HepG2 (cell line): ENCODE measurements at regions not wholly inside any gene's neighbourhood (a gene's known extent, or its start where the extent isn't known, plus 50 kb on each side); places are given as distances from the start of the nearest gene placed in this dataset.

Experiments
- ATAC-seq: fragments of 200-7000 bp; cut with Tn5 transposase; 3 replicates; pipeline ENCODE4 v1.9.1; 2020; ENCODE audit warnings: mild to moderate bottlenecking, moderate library complexity
- BruUV-seq: library from RNA; stranded (reverse); fragments of 400-500 nt; replicated peaks from 2 replicates; lab custom pipeline; 2021; lab: Mats Ljungman, UMichigan
- CTCF ChIA-PET: fragments of 300-600 bp; formaldehyde crosslinking; extraction: SDS; loops from one replicate; lab custom pipeline; 2021; ENCODE audit warnings: low total read pairs, inconsistent platforms, low intra/inter-chr PET ratio; lab: Yijun Ruan, JAX
- POLR2A ChIA-PET: fragments of 350-600 bp; sonication (Branson Sonifier 250); formaldehyde crosslinking; loops from one replicate; lab custom pipeline; 2020; ENCODE audit warnings: antibody characterized with exemption, inconsistent platforms; lab: Yijun Ruan, JAX
- DNase-seq: peaks from one replicate; pipeline ENCODE4 v3.0.0-alpha.2; 2015; ENCODE audit warnings: low spot score
- FAIRE-seq: peaks from 3 replicates; lab custom pipeline; 2011; peaks lifted over from hg19 to GRCh38; lab: Jason Lieb, UNC
- H2AFZ ChIP-seq: one replicate; pipeline ENCODE4 v1.6.1; 2011; ENCODE audit warnings: low read length, inconsistent platforms
- H3K27ac ChIP-seq: fragments of 300-600 bp; 3 replicates; pipeline ENCODE4 v1.8.0; 2011; ENCODE audit warnings: mixed run types, mild to moderate bottlenecking, mixed read lengths, low read length, inconsistent platforms; ENCODE audit not compliant: insufficient read depth; ENCODE audit errors: extremely low read length
- H3K27me3 ChIP-seq, 2 experiments: fragments of 200-600 bp in 1 of 2; 2 replicates in 1 of 2; 3 replicates in 1 of 2; pipeline versions ENCODE4 v1.6.0 to v1.8.0; 2011; ENCODE audit warnings: low read length in 2 of 2, mild to moderate bottlenecking in 2 of 2, moderate library complexity in 2 of 2, inconsistent platforms in 1 of 2; ENCODE audit not compliant: insufficient read depth in 2 of 2, control insufficient read depth in 1 of 2
- H3K36me3 ChIP-seq, 2 experiments: fragments of 200-600 bp in 1 of 2; replicated peaks in 1 of 2; 2 replicates in 1 of 2; 3 replicates in 1 of 2; pipeline versions ENCODE4 v1.5.1 to v1.8.0; 2011; ENCODE audit warnings: low read length in 2 of 2, inconsistent platforms in 1 of 2; ENCODE audit not compliant: insufficient read depth in 2 of 2, control insufficient read depth in 1 of 2
- H3K4me1 ChIP-seq: 2 replicates; pipeline ENCODE4 v1.5.1; 2012; ENCODE audit warnings: low read length, inconsistent platforms; ENCODE audit not compliant: insufficient read depth
- H3K4me2 ChIP-seq: 2 replicates; pipeline ENCODE4 v1.6.0; 2011; ENCODE audit warnings: low read depth, low read length, inconsistent platforms
- H3K4me3 ChIP-seq, 3 experiments: fragments of 200-600 bp in 1 of 3; sonication (generic), shearing (Covaris generic) in 1 of 3; replicated peaks in 1 of 3; 2 replicates each; pipeline ENCODE4 v1.5.1; 2011 to 2016; ENCODE audit warnings: low read length in 3 of 3, inconsistent platforms in 2 of 3, low read depth in 2 of 3, mild to moderate bottlenecking in 2 of 3, control low read depth in 1 of 3, mixed read lengths in 1 of 3; ENCODE audit not compliant: insufficient read depth in 1 of 3
- H3K79me2 ChIP-seq: one replicate; pipeline ENCODE4 v1.6.1; 2011; ENCODE audit warnings: low read length, inconsistent platforms; ENCODE audit not compliant: insufficient read depth
- H3K9ac ChIP-seq: 2 replicates; pipeline ENCODE4 v1.6.0; 2011; ENCODE audit warnings: mild to moderate bottlenecking, low read depth, low read length, inconsistent platforms; ENCODE audit not compliant: insufficient read depth
- H3K9me3 ChIP-seq: 2 replicates; pipeline ENCODE4 v1.5.1; 2012; ENCODE audit warnings: mild to moderate bottlenecking, low read length
- H4K20me1 ChIP-seq: 2 replicates; pipeline ENCODE4 v1.6.0; 2011; ENCODE audit warnings: inconsistent platforms, mild to moderate bottlenecking, low read length, moderate library complexity; ENCODE audit not compliant: insufficient read depth
- HDAC1 ChIP-seq: sonication (generic); formaldehyde crosslinking; IDR thresholded peaks from 2 replicates; pipeline ENCODE4 v1.5.1; 2020; ENCODE audit warnings: mild to moderate bottlenecking, missing genetic modification reagents
- SNAPC4 ChIP-seq: sonication (generic); formaldehyde crosslinking; IDR thresholded peaks from 2 replicates; pipeline ENCODE4 v1.4.0; 2020; ENCODE audit warnings: mild to moderate bottlenecking, missing genetic modification reagents
- STAT5B ChIP-seq: sonication (generic); formaldehyde crosslinking; IDR thresholded peaks from 2 replicates; pipeline ENCODE4 v1.4.0; 2020; ENCODE audit warnings: missing genetic modification reagents
- TEAD3 ChIP-seq: optimal IDR thresholded peaks from 2 replicates; pipeline ENCODE3; 2016; ENCODE audit warnings: borderline replicate concordance
- XBP1 ChIP-seq: sonication (generic); formaldehyde crosslinking; IDR thresholded peaks from 2 replicates; pipeline ENCODE4 v1.5.0; 2020; ENCODE audit warnings: missing genetic modification reagents
- WGBS: methylation state at CpG from one replicate; pipeline ENCODE4 v1.1.6; 2017; ENCODE audit warnings: low lambda C conversion rate; 5-methylcytosine and 5-hydroxymethylcytosine counted together
- in situ Hi-C: cut with HindIII; loops from 2 replicates; pipeline ENCODE4 v1.10.0; 2017; ENCODE audit warnings: low pct_unique_long_range_greater_than_20kb; ENCODE audit not compliant: extremely low pct_ligation_motif_present
- intact Hi-C: fragments of 100-400 bp; cut with micrococcal nuclease; formaldehyde crosslinking; loops from one replicate; pipeline ENCODE4 v1.10.0; 2022; ENCODE audit not compliant: unreplicated experiment
- TF ChIP-seq, protein P1 (sequence below): sonication (generic); formaldehyde crosslinking; IDR thresholded peaks from 2 replicates; pipeline ENCODE4 v1.4.0; 2020; ENCODE audit warnings: missing genetic modification reagents, borderline replicate concordance
- TF ChIP-seq, protein P2 (sequence below): sonication (generic); formaldehyde crosslinking; IDR thresholded peaks from 2 replicates; pipeline ENCODE4 v1.4.0; 2020; ENCODE audit warnings: mild to moderate bottlenecking, missing genetic modification reagents
- TF ChIP-seq, protein P3 (sequence below): IDR thresholded peaks from 2 replicates; pipeline ENCODE4 v1.6.1; 2016; ENCODE audit warnings: low read depth, missing genetic modification reagents, missing compliant biosample characterization

GRCh38 chr7:79523436-79523835, 70.0 kb upstream of the MAGI2 start:
- Histone ChIP-seq H3K36me3 (no peaks in the 10 kb centered on the region), H3K4me3 (no peak overlapping the region), H3K4me2 (no peak overlapping the region), H4K20me1 (no peaks in the 10 kb centered on the region), H3K9ac (no peak overlapping the region), H3K27me3 (0 out of 5 replicates have a peak, but pooled peaks cover 0 to 3% of the 10 kb centered on the region in 2 experiments), H2AFZ (no peak overlapping the region), H3K9me3 (no peaks in the 10 kb centered on the region), H3K4me1 (no peaks in the 10 kb centered on the region), H3K79me2 (no peaks in the 10 kb centered on the region), H3K27ac (no peak overlapping the region)
- in situ Hi-C loops (no loop called here), intact Hi-C loops (no loop called here)
- WGBS, result 0% methylated on average over 1 of the region's 1 CpG
- ATAC-seq, result no peak
- ChIA-PET CTCF (no interaction called here), POLR2A (no interaction called here)
- FAIRE-seq, result no peak
- DNase-seq, result no peak
- BruUV-seq, result no TSS peak
- no peak for TF ChIP-seq STAT5B (CRISPR knock-in tag)
- TF ChIP-seq, protein P1, sequence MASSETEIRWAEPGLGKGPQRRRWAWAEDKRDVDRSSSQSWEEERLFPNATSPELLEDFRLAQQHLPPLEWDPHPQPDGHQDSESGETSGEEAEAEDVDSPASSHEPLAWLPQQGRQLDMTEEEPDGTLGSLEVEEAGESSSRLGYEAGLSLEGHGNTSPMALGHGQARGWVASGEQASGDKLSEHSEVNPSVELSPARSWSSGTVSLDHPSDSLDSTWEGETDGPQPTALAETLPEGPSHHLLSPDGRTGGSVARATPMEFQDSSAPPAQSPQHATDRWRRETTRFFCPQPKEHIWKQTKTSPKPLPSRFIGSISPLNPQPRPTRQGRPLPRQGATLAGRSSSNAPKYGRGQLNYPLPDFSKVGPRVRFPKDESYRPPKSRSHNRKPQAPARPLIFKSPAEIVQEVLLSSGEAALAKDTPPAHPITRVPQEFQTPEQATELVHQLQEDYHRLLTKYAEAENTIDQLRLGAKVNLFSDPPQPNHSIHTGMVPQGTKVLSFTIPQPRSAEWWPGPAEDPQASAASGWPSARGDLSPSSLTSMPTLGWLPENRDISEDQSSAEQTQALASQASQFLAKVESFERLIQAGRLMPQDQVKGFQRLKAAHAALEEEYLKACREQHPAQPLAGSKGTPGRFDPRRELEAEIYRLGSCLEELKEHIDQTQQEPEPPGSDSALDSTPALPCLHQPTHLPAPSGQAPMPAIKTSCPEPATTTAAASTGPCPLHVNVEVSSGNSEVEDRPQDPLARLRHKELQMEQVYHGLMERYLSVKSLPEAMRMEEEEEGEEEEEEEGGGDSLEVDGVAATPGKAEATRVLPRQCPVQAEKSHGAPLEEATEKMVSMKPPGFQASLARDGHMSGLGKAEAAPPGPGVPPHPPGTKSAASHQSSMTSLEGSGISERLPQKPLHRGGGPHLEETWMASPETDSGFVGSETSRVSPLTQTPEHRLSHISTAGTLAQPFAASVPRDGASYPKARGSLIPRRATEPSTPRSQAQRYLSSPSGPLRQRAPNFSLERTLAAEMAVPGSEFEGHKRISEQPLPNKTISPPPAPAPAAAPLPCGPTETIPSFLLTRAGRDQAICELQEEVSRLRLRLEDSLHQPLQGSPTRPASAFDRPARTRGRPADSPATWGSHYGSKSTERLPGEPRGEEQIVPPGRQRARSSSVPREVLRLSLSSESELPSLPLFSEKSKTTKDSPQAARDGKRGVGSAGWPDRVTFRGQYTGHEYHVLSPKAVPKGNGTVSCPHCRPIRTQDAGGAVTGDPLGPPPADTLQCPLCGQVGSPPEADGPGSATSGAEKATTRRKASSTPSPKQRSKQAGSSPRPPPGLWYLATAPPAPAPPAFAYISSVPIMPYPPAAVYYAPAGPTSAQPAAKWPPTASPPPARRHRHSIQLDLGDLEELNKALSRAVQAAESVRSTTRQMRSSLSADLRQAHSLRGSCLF, result no peak
- TF ChIP-seq SNAPC4 (CRISPR knock-in tag), result no peak
- no peak for TF ChIP-seq TEAD3 (CRISPR knock-in tag)
- TF ChIP-seq HDAC1, result no peak
- TF ChIP-seq, protein P2, sequence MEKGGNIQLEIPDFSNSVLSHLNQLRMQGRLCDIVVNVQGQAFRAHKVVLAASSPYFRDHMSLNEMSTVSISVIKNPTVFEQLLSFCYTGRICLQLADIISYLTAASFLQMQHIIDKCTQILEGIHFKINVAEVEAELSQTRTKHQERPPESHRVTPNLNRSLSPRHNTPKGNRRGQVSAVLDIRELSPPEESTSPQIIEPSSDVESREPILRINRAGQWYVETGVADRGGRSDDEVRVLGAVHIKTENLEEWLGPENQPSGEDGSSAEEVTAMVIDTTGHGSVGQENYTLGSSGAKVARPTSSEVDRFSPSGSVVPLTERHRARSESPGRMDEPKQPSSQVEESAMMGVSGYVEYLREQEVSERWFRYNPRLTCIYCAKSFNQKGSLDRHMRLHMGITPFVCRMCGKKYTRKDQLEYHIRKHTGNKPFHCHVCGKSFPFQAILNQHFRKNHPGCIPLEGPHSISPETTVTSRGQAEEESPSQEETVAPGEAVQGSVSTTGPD (CRISPR knock-in tag), result no peak
- no peak for TF ChIP-seq XBP1
- TF ChIP-seq, protein P3, sequence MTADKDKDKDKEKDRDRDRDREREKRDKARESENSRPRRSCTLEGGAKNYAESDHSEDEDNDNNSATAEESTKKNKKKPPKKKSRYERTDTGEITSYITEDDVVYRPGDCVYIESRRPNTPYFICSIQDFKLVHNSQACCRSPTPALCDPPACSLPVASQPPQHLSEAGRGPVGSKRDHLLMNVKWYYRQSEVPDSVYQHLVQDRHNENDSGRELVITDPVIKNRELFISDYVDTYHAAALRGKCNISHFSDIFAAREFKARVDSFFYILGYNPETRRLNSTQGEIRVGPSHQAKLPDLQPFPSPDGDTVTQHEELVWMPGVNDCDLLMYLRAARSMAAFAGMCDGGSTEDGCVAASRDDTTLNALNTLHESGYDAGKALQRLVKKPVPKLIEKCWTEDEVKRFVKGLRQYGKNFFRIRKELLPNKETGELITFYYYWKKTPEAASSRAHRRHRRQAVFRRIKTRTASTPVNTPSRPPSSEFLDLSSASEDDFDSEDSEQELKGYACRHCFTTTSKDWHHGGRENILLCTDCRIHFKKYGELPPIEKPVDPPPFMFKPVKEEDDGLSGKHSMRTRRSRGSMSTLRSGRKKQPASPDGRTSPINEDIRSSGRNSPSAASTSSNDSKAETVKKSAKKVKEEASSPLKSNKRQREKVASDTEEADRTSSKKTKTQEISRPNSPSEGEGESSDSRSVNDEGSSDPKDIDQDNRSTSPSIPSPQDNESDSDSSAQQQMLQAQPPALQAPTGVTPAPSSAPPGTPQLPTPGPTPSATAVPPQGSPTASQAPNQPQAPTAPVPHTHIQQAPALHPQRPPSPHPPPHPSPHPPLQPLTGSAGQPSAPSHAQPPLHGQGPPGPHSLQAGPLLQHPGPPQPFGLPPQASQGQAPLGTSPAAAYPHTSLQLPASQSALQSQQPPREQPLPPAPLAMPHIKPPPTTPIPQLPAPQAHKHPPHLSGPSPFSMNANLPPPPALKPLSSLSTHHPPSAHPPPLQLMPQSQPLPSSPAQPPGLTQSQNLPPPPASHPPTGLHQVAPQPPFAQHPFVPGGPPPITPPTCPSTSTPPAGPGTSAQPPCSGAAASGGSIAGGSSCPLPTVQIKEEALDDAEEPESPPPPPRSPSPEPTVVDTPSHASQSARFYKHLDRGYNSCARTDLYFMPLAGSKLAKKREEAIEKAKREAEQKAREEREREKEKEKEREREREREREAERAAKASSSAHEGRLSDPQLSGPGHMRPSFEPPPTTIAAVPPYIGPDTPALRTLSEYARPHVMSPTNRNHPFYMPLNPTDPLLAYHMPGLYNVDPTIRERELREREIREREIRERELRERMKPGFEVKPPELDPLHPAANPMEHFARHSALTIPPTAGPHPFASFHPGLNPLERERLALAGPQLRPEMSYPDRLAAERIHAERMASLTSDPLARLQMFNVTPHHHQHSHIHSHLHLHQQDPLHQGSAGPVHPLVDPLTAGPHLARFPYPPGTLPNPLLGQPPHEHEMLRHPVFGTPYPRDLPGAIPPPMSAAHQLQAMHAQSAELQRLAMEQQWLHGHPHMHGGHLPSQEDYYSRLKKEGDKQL, result no peak
